H1 (cell line): ENCODE measurements at regions not wholly inside any gene's neighbourhood (a gene's known extent, or its start where the extent isn't known, plus 50 kb on each side); places are given as distances from the start of the nearest gene placed in this dataset.
A peak's percentile ranks its signal among the peaks of the same experiment; 100 is the strongest.

Experiments used
- CTCF ChIA-PET: fragments of 300-600 bp; sonication (Branson Sonifier 250); formaldehyde crosslinking; loops from one replicate; lab custom pipeline; 2021; ENCODE audit not compliant: partially characterized antibody; lab: Charles Lee
- POLR2A ChIA-PET: fragments of 300-600 bp; sonication (Branson Sonifier 250); formaldehyde crosslinking; loops from one replicate; lab custom pipeline; 2021; ENCODE audit warnings: inconsistent platforms; ENCODE audit not compliant: partially characterized antibody; lab: Charles Lee
- DNase-seq, 2 experiments: peaks; one replicate each; pipeline versions ENCODE4 v3.0.0 to v3.0.0-alpha.2; 2010 to 2022; ENCODE audit warnings: low spot score in 2 of 2, low read depth in 1 of 2, mixed read lengths in 1 of 2
- FAIRE-seq: peaks from 2 replicates; lab custom pipeline; 2011; peaks lifted over from hg19 to GRCh38; lab: Jason Lieb, UNC
- H2AFZ ChIP-seq: 2 replicates; pipeline ENCODE4 v1.8.1; 2012; ENCODE audit warnings: low read length, inconsistent platforms
- H2AK5ac ChIP-seq: 2 replicates; pipeline ENCODE4 v1.6.1; 2013; ENCODE audit warnings: low read depth, low read length
- H2BK120ac ChIP-seq: replicated peaks from 2 replicates; pipeline ENCODE3; 2013; ENCODE audit warnings: low read depth, low read length, inconsistent platforms
- H2BK12ac ChIP-seq: 2 replicates; pipeline ENCODE4 v1.6.1; 2013; ENCODE audit warnings: low read depth, low read length
- H2BK15ac ChIP-seq: 2 replicates; pipeline ENCODE4 v1.6.1; 2013; ENCODE audit warnings: low read length
- H2BK20ac ChIP-seq: 2 replicates; pipeline ENCODE4 v1.6.1; 2013; ENCODE audit warnings: low read length
- H2BK5ac ChIP-seq: 2 replicates; pipeline ENCODE4 v1.6.1; 2013; ENCODE audit warnings: low read depth, low read length
- H3K14ac ChIP-seq: 2 replicates; pipeline ENCODE4 v1.6.1; 2013; ENCODE audit warnings: inconsistent platforms; ENCODE audit not compliant: insufficient read length
- H3K18ac ChIP-seq: 2 replicates; pipeline ENCODE4 v1.6.1; 2013; ENCODE audit warnings: low read length; ENCODE audit errors: extremely low read depth
- H3K23ac ChIP-seq: 2 replicates; pipeline ENCODE4 v1.6.1; 2013; ENCODE audit warnings: inconsistent platforms; ENCODE audit not compliant: insufficient read length
- H3K23me2 ChIP-seq: 2 replicates; pipeline ENCODE4 v1.6.1; 2013; ENCODE audit warnings: low read depth, low read length
- H3K27ac ChIP-seq: 2 replicates; pipeline ENCODE4 v1.6.1; 2011; ENCODE audit warnings: low read depth, low read length, inconsistent platforms
- H3K27me3 ChIP-seq, 4 experiments: replicated peaks in 1 of 4; 1 replicate in 1 of 4; 2 replicates in 3 of 4; pipeline versions ENCODE4 v1.6.1 to v1.8.1; 2011 to 2013; ENCODE audit warnings: low read length in 3 of 4, mild to moderate bottlenecking in 3 of 4, inconsistent platforms in 2 of 4, mixed read lengths in 2 of 4, moderate library complexity in 1 of 4; ENCODE audit not compliant: control insufficient read depth in 3 of 4, insufficient read depth in 3 of 4; ENCODE audit errors: extremely low read depth in 1 of 4
- H3K36me3 ChIP-seq, 4 experiments: 2 replicates each; pipeline versions ENCODE4 v1.6.1 to v1.8.1; 2011 to 2013; ENCODE audit warnings: mild to moderate bottlenecking in 4 of 4, low read length in 3 of 4, moderate library complexity in 2 of 4, control low read depth in 1 of 4, inconsistent platforms in 1 of 4; ENCODE audit not compliant: insufficient read depth in 4 of 4, control insufficient read depth in 2 of 4
- H3K4ac ChIP-seq: replicated peaks from 2 replicates; pipeline ENCODE3; 2013; ENCODE audit warnings: low read length, low read depth, mixed read lengths, inconsistent platforms; ENCODE audit not compliant: insufficient read length
- H3K4me1 ChIP-seq, 4 experiments: replicated peaks in 1 of 4; 1 replicate in 1 of 4; 2 replicates in 3 of 4; pipeline versions ENCODE4 v1.6.1 to v1.8.1; 2011 to 2013; ENCODE audit warnings: low read length in 3 of 4, inconsistent platforms in 2 of 4, mixed read lengths in 1 of 4; ENCODE audit not compliant: insufficient read depth in 4 of 4, control insufficient read depth in 3 of 4
- H3K4me2 ChIP-seq, 2 experiments: 2 replicates each; pipeline versions ENCODE4 v1.6.1 to v1.8.1; 2011 to 2013; ENCODE audit warnings: low read depth in 2 of 2, low read length in 2 of 2, control low read depth in 1 of 2, inconsistent platforms in 1 of 2, mild to moderate bottlenecking in 1 of 2; ENCODE audit not compliant: insufficient read depth in 1 of 2
- H3K4me3 ChIP-seq, 4 experiments: fragments of 200-600, 300-600 bp in 1 of 4; sonication (generic), shearing (Covaris generic), sonication (Bioruptor Twin) in 1 of 4; 2 replicates each; pipeline versions ENCODE4 v1.5.1 to v1.8.1; 2011 to 2016; ENCODE audit warnings: low read length in 4 of 4, low read depth in 3 of 4, control low read depth in 2 of 4, inconsistent platforms in 2 of 4, mild to moderate bottlenecking in 2 of 4, mixed read lengths in 1 of 4, moderate library complexity in 1 of 4; ENCODE audit not compliant: insufficient read depth in 2 of 4; ENCODE audit errors: extremely low read depth in 1 of 4
- H3K56ac ChIP-seq: replicated peaks from 2 replicates; pipeline ENCODE3; 2013; ENCODE audit warnings: low read depth, mild to moderate bottlenecking, mixed read lengths, low read length, inconsistent platforms; ENCODE audit not compliant: insufficient read length
- H3K79me1 ChIP-seq: 2 replicates; pipeline ENCODE4 v1.6.1; 2013; ENCODE audit warnings: low read depth, low read length, control low read depth
- H3K79me2 ChIP-seq, 2 experiments: 2 replicates each; pipeline versions ENCODE4 v1.6.1 to v1.8.1; 2012 to 2013; ENCODE audit warnings: low read length in 2 of 2, mild to moderate bottlenecking in 2 of 2, inconsistent platforms in 1 of 2; ENCODE audit not compliant: insufficient read depth in 2 of 2, control insufficient read depth in 1 of 2
- H3K9ac ChIP-seq, 4 experiments: replicated peaks in 1 of 4; 1 replicate in 1 of 4; 2 replicates in 3 of 4; pipeline versions ENCODE4 v1.6.1 to v1.8.1; 2011 to 2013; ENCODE audit warnings: low read depth in 3 of 4, low read length in 3 of 4, control low read depth in 2 of 4, mild to moderate bottlenecking in 2 of 4, moderate library complexity in 2 of 4, inconsistent platforms in 1 of 4; ENCODE audit errors: extremely low read depth in 1 of 4
- H3K9me3 ChIP-seq, 2 experiments: 2 replicates each; pipeline versions ENCODE4 v1.6.1 to v1.8.1; 2012 to 2013; ENCODE audit warnings: mild to moderate bottlenecking in 2 of 2, moderate library complexity in 2 of 2, control low read depth in 1 of 2, inconsistent platforms in 1 of 2, low read depth in 1 of 2, low read length in 1 of 2, mixed read lengths in 1 of 2; ENCODE audit not compliant: insufficient read depth in 2 of 2
- H4K20me1 ChIP-seq, 2 experiments: replicated peaks in 1 of 2; 2 replicates each; pipeline versions ENCODE3 to v1.8.1; 2011 to 2013; ENCODE audit warnings: inconsistent platforms in 2 of 2, low read length in 2 of 2, mild to moderate bottlenecking in 1 of 2; ENCODE audit not compliant: insufficient read depth in 2 of 2, control insufficient read depth in 1 of 2
- H4K5ac ChIP-seq: 2 replicates; pipeline ENCODE4 v1.6.1; 2013; ENCODE audit warnings: low read length, low read depth, mixed read lengths, inconsistent platforms; ENCODE audit not compliant: insufficient read length
- H4K8ac ChIP-seq: 2 replicates; pipeline ENCODE4 v1.8.0; 2013; ENCODE audit warnings: mild to moderate bottlenecking, moderate library complexity, low read length, inconsistent platforms; ENCODE audit not compliant: insufficient read depth; ENCODE audit errors: extremely low read depth
- H4K91ac ChIP-seq: replicated peaks from 2 replicates; pipeline ENCODE3; 2013; ENCODE audit warnings: low read length, mixed read lengths, inconsistent platforms; ENCODE audit not compliant: insufficient read length
- BACH1 ChIP-seq: IDR thresholded peaks from 2 replicates; pipeline ENCODE4 v1.6.1; 2012; ENCODE audit warnings: low read length, improper control_type of control experiment
- KDM4A ChIP-seq: IDR thresholded peaks from one replicate; pipeline ENCODE4 v1.7.1; 2012; ENCODE audit warnings: low read depth, mild to moderate bottlenecking, moderate library complexity, low read length, inconsistent platforms; ENCODE audit not compliant: severe bottlenecking
- PHF8 ChIP-seq: fragments of 200-600 bp; sonication (generic); conservative IDR thresholded peaks from 2 replicates; pipeline ENCODE4 v1.7.1; 2012; ENCODE audit warnings: low read depth, mild to moderate bottlenecking, inconsistent platforms, low read length, moderate library complexity
- WGBS, 2 experiments: shearing (Covaris generic) in 1 of 2; methylation state at CpG; one replicate each; pipeline versions ENCODE4 v1.1.6 to v1.1.7; 2013 to 2015; ENCODE audit warnings: low lambda C conversion rate in 2 of 2, mixed read lengths in 2 of 2, inconsistent platforms in 1 of 2, low coverage in 1 of 2, missing lambda C conversion rate in 1 of 2; ENCODE audit not compliant: insufficient replicate concordance in 2 of 2, insufficient coverage in 1 of 2, insufficient read length in 1 of 2; ENCODE audit errors: extremely low coverage in 1 of 2, missing lambda C conversion rate in 1 of 2; 5-methylcytosine and 5-hydroxymethylcytosine counted together
- TF ChIP-seq, protein P1 (sequence below): IDR thresholded peaks from 2 replicates; pipeline ENCODE4 v1.6.1; 2012; ENCODE audit warnings: inconsistent platforms

DNA sequence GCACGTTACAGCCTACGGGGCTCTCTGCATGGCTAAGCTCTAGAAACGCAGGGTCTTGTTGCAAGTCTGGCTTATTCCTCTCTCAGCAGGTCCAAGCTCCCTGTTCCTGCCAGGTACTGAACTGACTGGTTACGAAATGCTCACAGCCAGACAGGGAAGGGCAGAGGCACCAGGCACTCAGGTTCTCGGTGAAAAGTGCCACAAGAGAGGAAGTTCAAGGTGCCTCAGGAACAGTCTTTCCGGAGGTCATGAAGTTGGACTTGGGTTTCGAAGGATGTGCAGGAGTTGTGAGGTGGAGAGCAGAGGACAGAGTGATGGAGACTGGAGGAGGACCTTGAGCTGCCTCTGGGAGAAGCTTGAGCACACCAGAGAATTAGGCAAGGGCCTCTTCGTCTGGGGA, 124.7 kb upstream of the GSE1 start:
- Histone ChIP-seq H3K23me2 (0 out of 2 replicates have a peak, but pooled peaks cover 2% of the 10 kb centered on the region), H3K23ac (no peak overlapping the region), H3K18ac (no peak overlapping the region), H3K9me3 (no peaks in the 10 kb centered on the region), H4K8ac (no peak overlapping the region), H4K5ac (no peak overlapping the region), H3K36me3 (no peaks in the 10 kb centered on the region), H2BK15ac (0 out of 2 replicates have a peak overlapping the region, but pooled peaks have one; percentile 61), H2BK5ac (peak overlapping the region; percentile 24; the same call in 1 of the 2 replicates), H3K79me2 (no peaks in the 10 kb centered on the region), H3K27ac (no peak overlapping the region), H2AK5ac (peak overlapping the region; percentile 39; the same call in 1 of the 2 replicates), H3K14ac (no peak overlapping the region), H3K56ac (no peak overlapping the region), H3K4ac (no peak overlapping the region), H2AFZ (no peak overlapping the region), H3K4me1 (peaks cover 3 to 19% (median 14%) of the 10 kb centered on the region in 4 experiments; a peak in 6 of 7 replicates), H4K20me1 (peaks cover 0 to 1% of the 10 kb centered on the region in 2 experiments), H4K91ac (no peak overlapping the region), H3K79me1 (no peaks in the 10 kb centered on the region; the same call in 1 of the 2 replicates), H3K4me3 (no peak overlapping the region), H3K4me2 (no peak overlapping the region), H3K9ac (no peak overlapping the region), H2BK12ac (peak overlapping the region; percentile 60; the same call in 1 of the 2 replicates), H2BK20ac (no peak overlapping the region), H2BK120ac (no peak overlapping the region), H3K27me3 (no peaks in the 10 kb centered on the region)
- FAIRE-seq (no peak), DNase-seq (no peak)
- CTCF ChIA-PET, result interaction anchor here (0.7 to 18.6 kb wide), 25 partner anchors 9 to 192 kb away, joined by 3 to 277 read pairs (median 4); no protein-coding TSS in a partner anchor
- WGBS, 2 experiments, result 87% methylated on average over 8 of the region's 8 CpGs; no CpG with 5 or more reads in 1 of the 2 experiments
- TF ChIP-seq, protein P1, sequence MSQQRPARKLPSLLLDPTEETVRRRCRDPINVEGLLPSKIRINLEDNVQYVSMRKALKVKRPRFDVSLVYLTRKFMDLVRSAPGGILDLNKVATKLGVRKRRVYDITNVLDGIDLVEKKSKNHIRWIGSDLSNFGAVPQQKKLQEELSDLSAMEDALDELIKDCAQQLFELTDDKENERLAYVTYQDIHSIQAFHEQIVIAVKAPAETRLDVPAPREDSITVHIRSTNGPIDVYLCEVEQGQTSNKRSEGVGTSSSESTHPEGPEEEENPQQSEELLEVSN, result no peak
- TF ChIP-seq KDM4A (no peak), BACH1 (no peak), PHF8 (no peak)
- POLR2A ChIA-PET, result interaction anchor here (0.7 to 0.9 kb wide), 3 partner anchors 52 to 177 kb away, joined by 3 to 5 read pairs (median 3); no protein-coding TSS in a partner anchor
